Testis (tissue), 2 donors: ENCODE measurements at regions not wholly inside any gene's neighbourhood (a gene's known extent, or its start where the extent isn't known, plus 50 kb on each side); places are given as distances from the start of the nearest gene placed in this dataset.
"Not testable (repeated sequence)": the region's sequence is repeated elsewhere in the genome, so short reads cannot be mapped to it uniquely, and the experiment has no call there.

ENCODE experiments used
- DNase-seq: peaks from one replicate; pipeline ENCODE4 v3.0.0-alpha.2; 2019
- H3K27ac ChIP-seq, 2 donors: fragments of 200-600 bp; sonication (generic); one replicate each; pipeline ENCODE4 v1.5.1; 2019
- H3K27me3 ChIP-seq: fragments of 200-600 bp; sonication (generic); one replicate; pipeline ENCODE4 v1.5.1; 2019
- H3K36me3 ChIP-seq: fragments of 200-600 bp; sonication (generic); one replicate; pipeline ENCODE4 v1.5.1; 2017; ENCODE audit warnings: low read depth; ENCODE audit errors: missing control alignments
- H3K4me1 ChIP-seq: fragments of 200-600 bp; sonication (generic); one replicate; pipeline ENCODE4 v1.5.1; 2019
- H3K4me3 ChIP-seq, 2 donors: fragments of 200-600 bp; sonication (generic); one replicate each; pipeline ENCODE4 v1.5.1; 2017 to 2019
- H3K9me3 ChIP-seq: fragments of 200-600 bp; sonication (generic); one replicate; pipeline ENCODE4 v1.5.1; 2017
- POLR2A ChIP-seq: fragments of 450-650 bp; IDR thresholded peaks from one replicate; pipeline ENCODE4 v1.6.1; 2017; ENCODE audit warnings: antibody characterized with exemption, mild to moderate bottlenecking, moderate library complexity
- WGBS, 2 donors: methylation state at CpG; one replicate each; pipeline ENCODE4 v1.1.5; 2018; 5-methylcytosine and 5-hydroxymethylcytosine counted together
- intact Hi-C: fragments of 100-400 bp; cut with DNase I; formaldehyde crosslinking; loops from one replicate; pipeline ENCODE4 v1.15.1; 2023; ENCODE audit warnings: low total_unique reads
- TF ChIP-seq, protein P1 (sequence below), 3 experiments: fragments of 450-650 bp in 2 of 3; fragments of 200-600 bp in 1 of 3; sonication (generic) in 1 of 3; IDR thresholded peaks; one replicate each; pipeline ENCODE4 v1.5.1; 2016 to 2019; ENCODE audit warnings: antibody characterized with exemption in 3 of 3, mild to moderate bottlenecking in 2 of 3, moderate library complexity in 1 of 3

DNA sequence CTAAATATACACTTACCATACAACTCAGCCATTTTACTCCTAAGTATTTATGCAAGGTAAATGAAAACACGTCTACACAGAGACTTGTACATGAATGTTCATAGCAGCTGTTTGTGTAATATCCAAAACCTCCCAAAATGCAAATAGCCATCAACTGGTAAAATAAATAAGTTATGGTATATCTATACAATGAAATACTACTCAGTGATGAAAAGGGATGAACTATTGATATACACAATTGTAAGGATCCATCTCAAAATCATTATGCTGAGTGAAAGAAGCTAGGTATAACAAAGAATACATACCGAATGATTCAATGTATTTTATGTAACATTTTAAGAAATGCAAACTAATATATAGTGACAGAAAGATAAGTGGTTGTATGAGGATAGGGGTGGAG, 149.8 kb upstream of the TNFSF11 start:
- Histone ChIP-seq H3K27ac (no peak overlapping the region), H3K9me3 (no peaks in the 10 kb centered on the region), H3K36me3 (no peaks in the 10 kb centered on the region), H3K4me3 (no peak overlapping the region), H3K27me3 (no peaks in the 10 kb centered on the region), H3K4me1 (no peaks in the 10 kb centered on the region)
- no peak for TF ChIP-seq POLR2A
- TF ChIP-seq, protein P1, sequence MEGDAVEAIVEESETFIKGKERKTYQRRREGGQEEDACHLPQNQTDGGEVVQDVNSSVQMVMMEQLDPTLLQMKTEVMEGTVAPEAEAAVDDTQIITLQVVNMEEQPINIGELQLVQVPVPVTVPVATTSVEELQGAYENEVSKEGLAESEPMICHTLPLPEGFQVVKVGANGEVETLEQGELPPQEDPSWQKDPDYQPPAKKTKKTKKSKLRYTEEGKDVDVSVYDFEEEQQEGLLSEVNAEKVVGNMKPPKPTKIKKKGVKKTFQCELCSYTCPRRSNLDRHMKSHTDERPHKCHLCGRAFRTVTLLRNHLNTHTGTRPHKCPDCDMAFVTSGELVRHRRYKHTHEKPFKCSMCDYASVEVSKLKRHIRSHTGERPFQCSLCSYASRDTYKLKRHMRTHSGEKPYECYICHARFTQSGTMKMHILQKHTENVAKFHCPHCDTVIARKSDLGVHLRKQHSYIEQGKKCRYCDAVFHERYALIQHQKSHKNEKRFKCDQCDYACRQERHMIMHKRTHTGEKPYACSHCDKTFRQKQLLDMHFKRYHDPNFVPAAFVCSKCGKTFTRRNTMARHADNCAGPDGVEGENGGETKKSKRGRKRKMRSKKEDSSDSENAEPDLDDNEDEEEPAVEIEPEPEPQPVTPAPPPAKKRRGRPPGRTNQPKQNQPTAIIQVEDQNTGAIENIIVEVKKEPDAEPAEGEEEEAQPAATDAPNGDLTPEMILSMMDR (IDR thresholded peaks at IDR 0.05), result no peak
- intact Hi-C loops, result no loop called here
- no peak for DNase-seq
- WGBS, 2 donors, result 83 to 98% methylated on average over 2 of the region's 2 CpGs

DNA sequence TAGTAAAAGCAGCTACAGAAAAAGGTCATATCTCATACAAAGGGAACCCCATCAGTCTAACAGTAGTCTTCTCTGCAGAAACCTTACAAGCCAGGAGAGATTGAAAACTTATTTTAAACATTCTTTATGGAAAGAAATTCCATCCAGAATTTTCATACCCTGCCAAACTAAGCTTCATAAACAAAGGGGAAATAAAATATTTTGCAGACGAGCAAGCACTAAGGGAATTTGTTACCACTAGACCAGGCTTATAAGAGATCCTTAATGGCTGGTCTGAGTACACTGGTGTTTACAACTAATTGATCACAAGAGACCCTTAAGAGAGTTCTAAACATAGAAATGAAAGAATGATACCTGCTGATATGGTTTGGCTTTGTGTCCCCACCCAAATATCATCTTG, 128.6 kb upstream of the TNFSF11 start:
- TF ChIP-seq, protein P1 (IDR thresholded peaks at IDR 0.05), result no peak
- no peaks in the 10 kb centered on the region for H3K9me3 ChIP-seq
- intact Hi-C loops, result no loop called here
- H3K4me1 ChIP-seq, result no peaks in the 10 kb centered on the region
- no peak for DNase-seq
- no peaks in the 10 kb centered on the region for H3K36me3 ChIP-seq
- no peak overlapping the region for H3K4me3 ChIP-seq
- H3K27ac ChIP-seq, result no peak overlapping the region
- 93 to 100% methylated on average over 1 of the region's 1 CpG for WGBS, 2 donors
- no peaks in the 10 kb centered on the region for H3K27me3 ChIP-seq

DNA sequence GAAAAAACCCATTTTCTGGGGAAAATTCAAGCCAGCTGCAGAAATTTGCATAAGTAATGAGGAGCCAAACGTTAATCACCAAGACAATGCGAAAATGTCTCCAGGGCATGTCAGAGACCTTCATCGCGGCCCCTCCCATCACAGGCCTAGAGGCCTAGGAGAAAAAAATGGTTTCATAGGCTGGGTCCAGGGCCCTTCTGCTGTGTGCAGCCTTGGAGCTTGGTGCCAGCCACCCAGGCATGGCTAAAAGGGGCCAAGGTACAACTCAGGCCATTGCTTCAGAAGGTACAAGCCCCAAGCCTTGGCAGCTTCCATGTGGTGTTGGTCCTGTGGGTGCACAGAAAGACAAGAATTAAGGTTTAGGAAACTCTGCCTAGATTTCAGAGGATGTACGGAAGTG, 127.4 kb upstream of the TNFSF11 start:
- WGBS, 2 donors, result 88 to 89% methylated on average over 5 of the region's 5 CpGs
- H3K9me3 ChIP-seq, H3K4me1 ChIP-seq, H3K27me3 ChIP-seq, intact Hi-C loops, DNase-seq, H3K27ac ChIP-seq, H3K4me3 ChIP-seq, H3K36me3 ChIP-seq: not testable (repeated sequence)

DNA sequence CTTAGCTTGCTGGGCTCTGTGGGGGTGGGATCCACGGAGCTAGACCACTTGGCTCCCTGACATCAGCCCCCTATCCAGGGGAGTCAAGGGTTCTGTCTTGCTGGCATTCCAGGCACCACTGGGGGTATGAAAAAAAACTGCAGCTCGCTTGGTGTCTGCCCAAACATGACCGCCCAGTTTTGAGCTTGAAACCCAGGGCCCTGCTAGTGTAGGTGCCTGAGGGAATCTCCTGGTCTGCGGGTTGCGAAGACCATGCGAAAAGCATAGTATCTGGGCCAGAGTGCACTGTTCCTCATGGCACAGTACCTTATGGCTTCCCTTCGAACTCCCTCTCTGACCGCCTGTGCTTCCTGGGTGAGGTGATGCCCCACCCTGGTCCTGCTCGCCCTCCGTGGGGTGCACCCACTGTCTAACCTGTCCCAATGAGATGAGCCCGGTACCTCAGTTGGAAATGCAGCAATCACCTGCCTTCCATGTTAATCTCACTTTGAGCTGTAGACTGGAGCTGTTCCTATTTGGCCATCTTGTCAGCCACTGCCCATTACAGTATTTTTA, 120.8 kb upstream of the TNFSF11 start:
- Histone ChIP-seq H3K9me3 (no peaks in the 10 kb centered on the region), H3K27me3 (no peaks in the 10 kb centered on the region), H3K4me1 (no peaks in the 10 kb centered on the region), H3K4me3 (no peak overlapping the region), H3K36me3 (no peaks in the 10 kb centered on the region), H3K27ac (no peak overlapping the region)
- 94 to 100% methylated on average over 10 to 11 of the region's 11 CpGs for WGBS, 2 donors
- no peak for TF ChIP-seq POLR2A
- TF ChIP-seq, protein P1 (IDR thresholded peaks at IDR 0.05), result no peak
- no peak for DNase-seq
- intact Hi-C loops, result no loop called here

DNA sequence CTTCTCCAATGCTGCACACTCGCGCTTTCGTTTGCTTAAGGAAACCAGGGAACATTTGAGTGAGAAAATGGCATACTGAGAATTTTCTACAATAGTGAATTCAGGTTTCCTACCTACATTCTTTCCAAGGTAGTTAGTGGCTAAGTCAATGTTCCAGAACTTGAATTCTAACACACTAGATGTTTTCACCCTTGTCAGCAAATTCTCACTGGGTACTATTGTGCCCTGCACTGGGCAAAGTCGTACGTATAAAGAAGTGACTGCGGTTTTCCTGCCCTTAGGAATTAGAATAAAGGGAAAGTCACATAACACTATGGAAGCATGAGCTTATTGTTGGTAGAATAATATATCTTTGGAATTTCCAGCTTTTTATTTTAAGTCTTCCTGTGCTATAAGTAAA, 119.2 kb upstream of the TNFSF11 start:
- intact Hi-C loops, result no loop called here

More for the DNA sequence above, 119.2 kb upstream of the TNFSF11 start:
- H3K4me1 ChIP-seq, result no peaks in the 10 kb centered on the region
- no peak overlapping the region for H3K27ac ChIP-seq
- WGBS, 2 donors, result 93 to 95% methylated on average over 6 of the region's 6 CpGs
- DNase-seq, result no peak
- H3K4me3 ChIP-seq, result no peak overlapping the region
- no peaks in the 10 kb centered on the region for H3K36me3 ChIP-seq
- no peaks in the 10 kb centered on the region for H3K9me3 ChIP-seq
- H3K27me3 ChIP-seq, result no peaks in the 10 kb centered on the region
- TF ChIP-seq, protein P1 (IDR thresholded peaks at IDR 0.05), result no peak
- no peak for TF ChIP-seq POLR2A
